WTC11 (cell line): ENCODE measurements at regions not wholly inside any gene's neighbourhood (a gene's known extent, or its start where the extent isn't known, plus 50 kb on each side); places are given as distances from the start of the nearest gene placed in this dataset.

Source experiments
- ATAC-seq: fragments of 200-7000 bp; cut with Tn5 transposase; 2 replicates; pipeline ENCODE4 v1.10.0; 2021; ENCODE audit warnings: mild to moderate bottlenecking, moderate library complexity
- CTCF ChIA-PET: fragments of 300-600 bp; sonication (Branson Sonifier 250); formaldehyde crosslinking; loops from one replicate; lab custom pipeline; 2021; ENCODE audit warnings: antibody characterized with exemption; lab: Charles Lee
- POLR2A ChIA-PET: fragments of 350-600 bp; sonication (Branson Sonifier 250); formaldehyde crosslinking; loops from one replicate; lab custom pipeline; 2021; ENCODE audit warnings: antibody characterized with exemption; lab: Charles Lee
- DNase-seq: peaks from one replicate; pipeline ENCODE4 v3.0.0; 2021; ENCODE audit warnings: low spot score
- H3K27ac Mint-ChIP-seq: 2 replicates; pipeline ENCODE4 v1.8.0; 2021; ENCODE audit warnings: mixed read lengths
- H3K27me3 Mint-ChIP-seq: 2 replicates; pipeline ENCODE4 v1.8.0; 2021; ENCODE audit warnings: low read depth, mild to moderate bottlenecking, moderate library complexity, mixed read lengths
- H3K36me3 Mint-ChIP-seq: 2 replicates; pipeline ENCODE4 v1.8.0; 2021; ENCODE audit warnings: mixed read lengths
- H3K4me1 Mint-ChIP-seq: 2 replicates; pipeline ENCODE4 v1.8.0; 2022; ENCODE audit warnings: mixed read lengths
- H3K4me3 Mint-ChIP-seq: 2 replicates; pipeline ENCODE4 v1.8.0; 2021; ENCODE audit warnings: mild to moderate bottlenecking, moderate library complexity, mixed read lengths
- H3K9me3 Mint-ChIP-seq: 2 replicates; pipeline ENCODE4 v1.8.0; 2021; ENCODE audit warnings: mixed read lengths
- CBFB ChIP-seq: sonication (generic); formaldehyde crosslinking; IDR thresholded peaks from 2 replicates; pipeline ENCODE4 v1.8.1; 2022; ENCODE audit warnings: mild to moderate bottlenecking, low read depth, missing genetic modification reagents
- CREB1 ChIP-seq: sonication (generic); formaldehyde crosslinking; IDR thresholded peaks from 2 replicates; pipeline ENCODE4 v1.8.0; 2023; ENCODE audit warnings: mild to moderate bottlenecking, missing genetic modification reagents
- CTCF ChIP-seq: fragments of 200-600 bp; IDR thresholded peaks from 2 replicates; pipeline ENCODE4 v1.8.0; 2022; ENCODE audit warnings: antibody characterized with exemption
- FOXK1 ChIP-seq: sonication (generic); formaldehyde crosslinking; IDR thresholded peaks from 2 replicates; pipeline ENCODE4 v1.8.0; 2022; ENCODE audit warnings: mild to moderate bottlenecking, moderate library complexity, missing genetic modification reagents
- HMGXB4 ChIP-seq: sonication (generic); formaldehyde crosslinking; IDR thresholded peaks from 2 replicates; pipeline ENCODE4 v1.8.1; 2023; ENCODE audit warnings: mild to moderate bottlenecking, moderate library complexity, missing genetic modification reagents
- NFATC4 ChIP-seq: fragments of 250-450 bp; sonication (Bioruptor Pico); IDR thresholded peaks from 2 replicates; pipeline ENCODE4 v1.9.0; 2021; ENCODE audit warnings: mild to moderate bottlenecking
- NFE2L1 ChIP-seq: sonication (generic); formaldehyde crosslinking; IDR thresholded peaks from 2 replicates; pipeline ENCODE4 v1.8.1; 2023; ENCODE audit warnings: missing genetic modification reagents
- NR2C2 ChIP-seq: sonication (generic); formaldehyde crosslinking; IDR thresholded peaks from 2 replicates; pipeline ENCODE4 v1.8.0; 2022; ENCODE audit warnings: mild to moderate bottlenecking, missing genetic modification reagents
- TEAD1 ChIP-seq: sonication (generic); formaldehyde crosslinking; IDR thresholded peaks from 2 replicates; pipeline ENCODE4 v1.8.0; 2022; ENCODE audit warnings: mild to moderate bottlenecking, missing genetic modification reagents
- TP53 ChIP-seq: sonication (generic); formaldehyde crosslinking; IDR thresholded peaks from 2 replicates; pipeline ENCODE4 v1.8.1; 2023; ENCODE audit warnings: mild to moderate bottlenecking, missing genetic modification reagents
- USF1 ChIP-seq: sonication (generic); formaldehyde crosslinking; IDR thresholded peaks from 2 replicates; pipeline ENCODE4 v1.8.0; 2022; ENCODE audit warnings: mild to moderate bottlenecking, missing genetic modification reagents
- USF2 ChIP-seq: sonication (generic); formaldehyde crosslinking; IDR thresholded peaks from 2 replicates; pipeline ENCODE4 v1.8.1; 2023; ENCODE audit warnings: mild to moderate bottlenecking, missing genetic modification reagents, moderate library complexity
- ZBTB43 ChIP-seq: sonication (generic); formaldehyde crosslinking; IDR thresholded peaks from 2 replicates; pipeline ENCODE4 v1.8.1; 2023; ENCODE audit warnings: mild to moderate bottlenecking, missing genetic modification reagents
- ZNF396 ChIP-seq: fragments of 250-450 bp; sonication (Bioruptor Pico); IDR thresholded peaks from 2 replicates; pipeline ENCODE4 v1.8.0; 2021; ENCODE audit warnings: mild to moderate bottlenecking, moderate library complexity, borderline replicate concordance
- ZNF512 ChIP-seq: sonication (generic); formaldehyde crosslinking; IDR thresholded peaks from 2 replicates; pipeline ENCODE4 v1.8.1; 2022; ENCODE audit warnings: missing genetic modification reagents, borderline replicate concordance
- ZNF532 ChIP-seq: fragments of 250-450 bp; sonication (Bioruptor Pico); IDR thresholded peaks from 2 replicates; pipeline ENCODE4 v1.9.0; 2021; ENCODE audit warnings: mild to moderate bottlenecking, borderline replicate concordance
- ZNF671 ChIP-seq: fragments of 250-450 bp; sonication (Bioruptor Pico); IDR thresholded peaks from 2 replicates; pipeline ENCODE4 v1.8.0; 2021; ENCODE audit warnings: mild to moderate bottlenecking

- peaks cover 61% of the 10 kb centered on the region for H3K9me3 Mint-ChIP-seq
- DNase-seq, result no peak
- ChIA-PET POLR2A (no interaction called here), CTCF (no interaction called here)
- H3K36me3 Mint-ChIP-seq, result peaks cover 57% of the 10 kb centered on the region
- ATAC-seq, result no peak
- no peak overlapping the region for H3K27ac Mint-ChIP-seq
- peaks cover 6% of the 10 kb centered on the region; the same call in 1 of the 2 replicates for H3K4me1 Mint-ChIP-seq
- TF ChIP-seq FOXK1 (CRISPR knock-in tag) (no peak), NR2C2 (CRISPR knock-in tag) (no peak), CREB1 (CRISPR knock-in tag) (no peak), ZNF532 (no peak), USF1 (CRISPR knock-in tag) (no peak), ZNF396 (CRISPR knock-in tag) (no peak), HMGXB4 (no peak), CTCF (no peak), USF2 (CRISPR knock-in tag) (no peak), CBFB (CRISPR knock-in tag) (no peak), TP53 (CRISPR knock-in tag) (no peak), ZNF512 (CRISPR knock-in tag) (no peak), NFATC4 (no peak), ZNF671 (no peak), TEAD1 (CRISPR knock-in tag) (no peak), ZBTB43 (CRISPR knock-in tag) (no peak), NFE2L1 (CRISPR knock-in tag) (no peak)
- H3K27me3 Mint-ChIP-seq, result peaks cover 8% of the 10 kb centered on the region
- no peak overlapping the region for H3K4me3 Mint-ChIP-seq
These were observed 299.4 kb downstream of the TCERG1L start for GRCh38 chr10:131011936-131012640.
